PC-3 (cell line): ENCODE measurements at regions not wholly inside any gene's neighbourhood (a gene's known extent, or its start where the extent isn't known, plus 50 kb on each side); places are given as distances from the start of the nearest gene placed in this dataset.
"Not testable (repeated sequence)": the region's sequence is repeated elsewhere in the genome, so short reads cannot be mapped to it uniquely, and the experiment has no call there.

Experiments
- ATAC-seq: fragments of 200-7000 bp; cut with Tn5 transposase; 2 replicates; pipeline ENCODE4 v1.9.1; 2020; ENCODE audit warnings: mild to moderate bottlenecking, moderate library complexity
- BruUV-seq: library from RNA; stranded (reverse); fragments of 400-500 nt; replicated peaks from 2 replicates; lab custom pipeline; 2021; lab: Mats Ljungman, UMichigan
- CTCF ChIA-PET: fragments of 300-600 bp; sonication (Branson Sonifier 250); formaldehyde crosslinking; loops from one replicate; lab custom pipeline; 2022; ENCODE audit warnings: antibody characterized with exemption; lab: Charles Lee
- POLR2A ChIA-PET: fragments of 300-600 bp; sonication (Branson Sonifier 250); formaldehyde crosslinking; loops from one replicate; lab custom pipeline; 2022; ENCODE audit warnings: antibody characterized with exemption; ENCODE audit not compliant: unreplicated experiment; lab: Charles Lee
- DNase-seq: peaks from one replicate; pipeline ENCODE4 v3.0.0-alpha.2; 2015
- H2AFZ ChIP-seq: fragments of 300-600 bp; sonication (generic); 2 replicates; pipeline ENCODE4 v1.6.0; 2016; ENCODE audit warnings: antibody characterized with exemption, low read length
- H3F3A ChIP-seq: fragments of 300-600 bp; sonication (generic); one replicate; pipeline ENCODE4 v1.6.0; 2017; ENCODE audit warnings: antibody characterized with exemption, low read length, control low read depth, mild to moderate bottlenecking; ENCODE audit not compliant: unreplicated experiment
- H3K27ac ChIP-seq: fragments of 300-600 bp; sonication (generic); 2 replicates; pipeline ENCODE4 v1.5.1; 2016; ENCODE audit warnings: mild to moderate bottlenecking, low read length
- H3K27me3 ChIP-seq: fragments of 300-600 bp; sonication (generic); 2 replicates; pipeline ENCODE4 v1.6.1; 2016; ENCODE audit warnings: low read length, mixed read lengths
- H3K36me3 ChIP-seq: fragments of 300-600 bp; sonication (generic); 2 replicates; pipeline ENCODE4 v1.6.1; 2016; ENCODE audit warnings: low read depth, mixed run types, low read length, mixed read lengths
- H3K4me1 ChIP-seq: fragments of 300-600 bp; sonication (generic); 2 replicates; pipeline ENCODE4 v1.5.1; 2016; ENCODE audit warnings: low read length; ENCODE audit not compliant: insufficient read depth
- H3K4me2 ChIP-seq: fragments of 300-600 bp; sonication (generic); 2 replicates; pipeline ENCODE4 v1.6.0; 2016; ENCODE audit warnings: low read length
- H3K4me3 ChIP-seq: fragments of 300-600 bp; sonication (generic); 2 replicates; pipeline ENCODE4 v1.5.1; 2016; ENCODE audit warnings: mild to moderate bottlenecking, low read length, mixed read lengths
- H3K79me2 ChIP-seq: fragments of 300-600 bp; sonication (generic); 2 replicates; pipeline ENCODE4 v1.6.1; 2017; ENCODE audit warnings: low read length, mixed read lengths
- H3K9ac ChIP-seq: fragments of 300-600 bp; sonication (generic); 2 replicates; pipeline ENCODE4 v1.6.0; 2016; ENCODE audit warnings: mild to moderate bottlenecking, low read length
- H3K9me2 ChIP-seq: fragments of 300-600 bp; sonication (generic); replicated peaks from 2 replicates; pipeline ENCODE4 v1.6.1; 2016; ENCODE audit warnings: mixed run types, low read length, mixed read lengths
- H3K9me3 ChIP-seq: fragments of 300-600 bp; sonication (generic); 2 replicates; pipeline ENCODE4 v1.6.1; 2016; ENCODE audit warnings: low read length, mixed read lengths
- H4K20me1 ChIP-seq: fragments of 300-600 bp; sonication (generic); 2 replicates; pipeline ENCODE4 v1.6.1; 2016; ENCODE audit warnings: low read length, mixed read lengths
- intact Hi-C: fragments of 100-400 bp; cut with micrococcal nuclease; formaldehyde crosslinking; loops from 2 replicates; pipeline ENCODE4 v1.9.0; 2023

DNA sequence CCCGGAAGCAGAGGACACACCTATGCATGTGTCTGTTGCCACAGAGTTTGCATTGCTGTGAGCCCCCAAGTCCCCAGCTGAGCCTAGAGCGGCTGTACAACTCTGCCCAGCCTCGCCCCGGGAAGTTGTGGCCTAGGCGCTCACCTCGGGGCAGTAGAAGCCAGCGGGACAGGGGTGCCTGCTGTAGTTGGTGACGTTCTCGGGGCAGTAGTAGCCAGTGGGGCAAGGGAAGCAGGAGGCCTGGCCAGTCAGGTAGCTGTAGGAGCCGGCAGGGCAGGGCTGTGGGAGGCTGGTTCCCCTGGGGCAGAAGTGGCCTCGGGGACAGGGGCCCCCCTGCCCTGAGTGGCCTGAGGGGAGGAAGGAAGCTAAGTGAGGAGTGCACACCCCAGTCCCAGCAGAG, 87.2 kb downstream of the MALL start:
- H3K36me3 ChIP-seq, H3K4me1 ChIP-seq, H3K9ac ChIP-seq, H4K20me1 ChIP-seq, H3K9me2 ChIP-seq, H3K4me2 ChIP-seq, H2AFZ ChIP-seq, BruUV-seq, ATAC-seq, H3K79me2 ChIP-seq, intact Hi-C loops, H3K27ac ChIP-seq, H3K27me3 ChIP-seq, DNase-seq, H3K4me3 ChIP-seq, H3F3A ChIP-seq, CTCF ChIA-PET, H3K9me3 ChIP-seq, POLR2A ChIA-PET: not testable (repeated sequence)

DNA sequence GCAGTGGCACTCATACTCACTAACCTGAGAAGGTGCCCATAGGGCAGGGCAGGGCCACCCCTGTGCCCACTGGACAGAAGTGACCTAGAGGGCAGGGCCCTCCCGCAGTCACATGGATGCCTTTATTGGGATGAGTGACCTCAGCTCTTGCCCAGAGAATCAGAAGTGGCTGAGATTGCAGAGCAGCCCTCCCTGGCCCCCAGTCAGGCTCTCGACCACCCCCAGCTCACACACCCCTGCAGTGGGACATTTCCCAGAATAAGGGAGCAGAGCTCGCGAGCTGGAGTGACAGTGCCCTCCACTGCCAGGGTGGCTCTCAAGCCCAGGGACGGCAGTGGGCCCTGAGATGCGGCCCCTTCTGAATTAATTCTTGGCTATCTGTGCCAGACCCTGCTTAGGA, 84.7 kb downstream of the MALL start:
- H3K79me2 ChIP-seq, ATAC-seq, H2AFZ ChIP-seq, POLR2A ChIA-PET, H3K9me2 ChIP-seq, CTCF ChIA-PET, H3K27me3 ChIP-seq, H3K9me3 ChIP-seq, H3F3A ChIP-seq, H4K20me1 ChIP-seq, DNase-seq, H3K4me2 ChIP-seq, intact Hi-C loops, H3K9ac ChIP-seq, BruUV-seq, H3K4me3 ChIP-seq, H3K36me3 ChIP-seq, H3K4me1 ChIP-seq, H3K27ac ChIP-seq: not testable (repeated sequence)

DNA sequence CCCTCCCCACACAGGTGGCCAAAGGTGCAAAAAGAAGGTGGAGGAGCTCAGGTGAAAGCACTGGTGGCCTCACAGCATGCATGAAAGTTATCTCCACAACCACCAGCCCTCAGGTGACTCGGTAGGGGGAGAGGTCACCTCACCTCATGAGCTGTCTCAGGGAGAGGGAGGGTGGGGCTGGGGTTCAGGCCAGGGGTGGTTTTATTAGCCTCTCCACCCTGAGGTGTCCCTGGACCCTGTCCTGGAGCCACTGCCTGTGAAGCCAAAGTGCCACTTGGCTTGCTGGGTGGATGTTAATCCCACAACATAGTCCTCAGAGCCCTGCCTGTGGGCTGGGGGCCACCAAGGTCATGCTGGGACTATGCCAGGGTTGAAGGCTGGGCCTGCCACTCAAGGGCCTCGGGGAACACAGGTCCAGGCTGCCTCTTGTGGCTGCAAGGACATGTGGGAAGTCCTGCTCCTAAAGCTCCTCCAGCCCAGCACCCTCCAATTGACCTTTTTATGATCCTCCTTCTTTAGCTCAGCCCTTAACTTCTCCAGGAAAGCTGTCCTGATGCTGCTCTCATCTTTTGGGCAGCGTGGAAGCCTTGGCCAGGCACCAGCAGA, 83.8 kb downstream of the MALL start:
- H2AFZ ChIP-seq, H3K79me2 ChIP-seq, H3K9me3 ChIP-seq, H3K27ac ChIP-seq, H3F3A ChIP-seq, H3K9ac ChIP-seq, H3K36me3 ChIP-seq, POLR2A ChIA-PET, DNase-seq, BruUV-seq, intact Hi-C loops, CTCF ChIA-PET, H3K9me2 ChIP-seq, H3K4me1 ChIP-seq, H4K20me1 ChIP-seq, H3K27me3 ChIP-seq, H3K4me2 ChIP-seq, H3K4me3 ChIP-seq: not testable (repeated sequence)
- ATAC-seq: peak; percentile 67
